GM19467 (cell line): ENCODE measurements at regions not wholly inside any gene's neighbourhood (a gene's known extent, or its start where the extent isn't known, plus 50 kb on each side); places are given as distances from the start of the nearest gene placed in this dataset.

Experiments
- ATAC-seq: cut with Tn5 transposase; IDR thresholded peaks from one replicate; pipeline ENCODE4 v1.9.1; 2021; ENCODE audit warnings: mild to moderate bottlenecking, moderate library complexity; ENCODE audit not compliant: unreplicated experiment

GRCh38 chr9:81741103-81741502 is 51.8 kb upstream of the TLE1 start:
- ATAC-seq: no peak

- no peak for ATAC-seq
Measured at GRCh38 chr9:81748091-81748490, 58.7 kb upstream of the TLE1 start.

- no peak for ATAC-seq
Measured at GRCh38 chr9:81753436-81753835, 64.1 kb upstream of the TLE1 start.

GRCh38 chr9:81754245-81754644 is 64.9 kb upstream of the TLE1 start:
- no peak for ATAC-seq

- ATAC-seq: no peak
Measured at GRCh38 chr9:81755721-81756120, 66.4 kb upstream of the TLE1 start.

- ATAC-seq: no peak
Measured at GRCh38 chr9:81756561-81756960, 67.2 kb upstream of the TLE1 start.

GRCh38 chr9:81758123-81758797 is 68.9 kb upstream of the TLE1 start:
- no peak for ATAC-seq

GRCh38 chr9:81759680-81760215 is 70.4 kb upstream of the TLE1 start:
- no peak for ATAC-seq

- no peak for ATAC-seq
Measured at GRCh38 chr9:81767921-81768320, 78.6 kb upstream of the TLE1 start.

GRCh38 chr9:81771571-81771970 is 82.2 kb upstream of the TLE1 start:
- ATAC-seq: no peak

GRCh38 chr9:81772144-81772543 is 82.8 kb upstream of the TLE1 start:
- ATAC-seq: no peak

- ATAC-seq: no peak
Measured at GRCh38 chr9:81776390-81776789, 87.0 kb upstream of the TLE1 start.

GRCh38 chr9:81776834-81777233 is 87.5 kb upstream of the TLE1 start:
- ATAC-seq: no peak

GRCh38 chr9:81777482-81777881 is 88.1 kb upstream of the TLE1 start:
- no peak for ATAC-seq

GRCh38 chr9:81782313-81782995 is 93.1 kb upstream of the TLE1 start:
- no peak for ATAC-seq

- ATAC-seq: no peak
Measured at GRCh38 chr9:81787747-81788632, 98.6 kb upstream of the TLE1 start.

GRCh38 chr9:81789721-81790120 is 100.4 kb upstream of the TLE1 start:
- ATAC-seq: no peak

GRCh38 chr9:81790166-81790565 is 100.8 kb upstream of the TLE1 start:
- no peak for ATAC-seq

- ATAC-seq: no peak
Measured at GRCh38 chr9:81791076-81791475, 101.7 kb upstream of the TLE1 start.

GRCh38 chr9:81798606-81799005 is 109.3 kb upstream of the TLE1 start:
- no peak for ATAC-seq

- ATAC-seq: no peak
Measured at GRCh38 chr9:81801190-81801589, 111.8 kb upstream of the TLE1 start.
